BE2C (cell line): ENCODE measurements at regions not wholly inside any gene's neighbourhood (a gene's known extent, or its start where the extent isn't known, plus 50 kb on each side); places are given as distances from the start of the nearest gene placed in this dataset.
A peak's percentile ranks its signal among the peaks of the same experiment; 100 is the strongest.

Experiments used
- DNase-seq: peaks from one replicate; pipeline ENCODE4 v3.0.0-alpha.2; 2020
- H3K27me3 ChIP-seq: fragments of 250-450 bp; sonication (Bioruptor Pico); 2 replicates; pipeline ENCODE4 v1.5.1; 2020; ENCODE audit warnings: mild to moderate bottlenecking
- H3K36me3 ChIP-seq: fragments of 250-450 bp; sonication (Bioruptor Pico); 2 replicates; pipeline ENCODE4 v1.5.1; 2020; ENCODE audit warnings: mild to moderate bottlenecking
- H3K4me1 ChIP-seq: fragments of 250-450 bp; sonication (Bioruptor Pico); 2 replicates; pipeline ENCODE4 v1.5.1; 2020
- H3K4me3 ChIP-seq: 2 replicates; pipeline ENCODE4 v1.5.1; 2011; ENCODE audit warnings: low read depth, low read length
- H3K9me3 ChIP-seq: fragments of 250-450 bp; sonication (Bioruptor Pico); 2 replicates; pipeline ENCODE4 v1.5.1; 2020
- CTCF ChIP-seq: IDR thresholded peaks from 2 replicates; pipeline ENCODE4 v1.5.1; 2012; ENCODE audit warnings: mild to moderate bottlenecking, low read depth, low read length

- H3K9me3 ChIP-seq, result no peaks in the 10 kb centered on the region
- no peak for TF ChIP-seq CTCF
- DNase-seq, result no peak
Measured at GRCh38 chr5:73378765-73379164, 69.8 kb downstream of the FOXD1 start.

GRCh38 chr5:73378070-73378469 lies 70.5 kb downstream of the FOXD1 start:
- Histone ChIP-seq H3K4me3 (no peak overlapping the region), H3K9me3 (no peaks in the 10 kb centered on the region), H3K27me3 (no peaks in the 10 kb centered on the region), H3K4me1 (peaks cover 33% of the 10 kb centered on the region), H3K36me3 (no peaks in the 10 kb centered on the region)
- no peak for TF ChIP-seq CTCF
- no peak for DNase-seq

More at GRCh38 chr5:73378765-73379164, 69.8 kb downstream of the FOXD1 start:
- no peak overlapping the region for H3K4me3 ChIP-seq
- H3K27me3 ChIP-seq, result no peaks in the 10 kb centered on the region
- peaks cover 33% of the 10 kb centered on the region for H3K4me1 ChIP-seq
- no peaks in the 10 kb centered on the region for H3K36me3 ChIP-seq

- Histone ChIP-seq H3K4me1 (peaks cover 33% of the 10 kb centered on the region), H3K4me3 (no peak overlapping the region), H3K36me3 (no peaks in the 10 kb centered on the region), H3K9me3 (no peaks in the 10 kb centered on the region), H3K27me3 (no peaks in the 10 kb centered on the region)
- no peak for DNase-seq
- no peak for TF ChIP-seq CTCF
Measured at GRCh38 chr5:73376618-73377170, 71.9 kb downstream of the FOXD1 start.

- Histone ChIP-seq H3K27me3 (no peaks in the 10 kb centered on the region), H3K36me3 (no peaks in the 10 kb centered on the region)
Measured at GRCh38 chr5:73375949-73376348, 72.6 kb downstream of the FOXD1 start.

GRCh38 chr5:73375191-73375545 lies 73.4 kb downstream of the FOXD1 start:
- TF ChIP-seq CTCF, result no peak
- no peaks in the 10 kb centered on the region for H3K27me3 ChIP-seq
- H3K4me3 ChIP-seq, result no peak overlapping the region
- H3K36me3 ChIP-seq, result no peaks in the 10 kb centered on the region
- peaks cover 36% of the 10 kb centered on the region for H3K4me1 ChIP-seq
- no peak for DNase-seq
- no peaks in the 10 kb centered on the region for H3K9me3 ChIP-seq

More at GRCh38 chr5:73375949-73376348, 72.6 kb downstream of the FOXD1 start:
- peaks cover 33% of the 10 kb centered on the region for H3K4me1 ChIP-seq
- H3K9me3 ChIP-seq, result no peaks in the 10 kb centered on the region
- no peak overlapping the region for H3K4me3 ChIP-seq
- DNase-seq, result no peak
- TF ChIP-seq CTCF, result no peak

GRCh38 chr5:73374520-73375190 lies 73.9 kb downstream of the FOXD1 start:
- peak; percentile 41 for DNase-seq

More at GRCh38 chr5:73374520-73375190, 73.9 kb downstream of the FOXD1 start:
- Histone ChIP-seq H3K4me1 (peaks cover 32% of the 10 kb centered on the region), H3K4me3 (no peak overlapping the region), H3K27me3 (no peaks in the 10 kb centered on the region), H3K36me3 (no peaks in the 10 kb centered on the region), H3K9me3 (no peaks in the 10 kb centered on the region)
- TF ChIP-seq CTCF, result no peak
